Mesendoderm (in vitro differentiated cells): ENCODE measurements at regions not wholly inside any gene's neighbourhood (a gene's known extent, or its start where the extent isn't known, plus 50 kb on each side); places are given as distances from the start of the nearest gene placed in this dataset.

Experiments used
- DNase-seq: peaks from one replicate; pipeline ENCODE4 v3.0.0; 2013
- H2AK5ac ChIP-seq: 2 replicates; pipeline ENCODE4 v1.6.1; 2013; ENCODE audit warnings: low read length, inconsistent platforms
- H2BK120ac ChIP-seq: 2 replicates; pipeline ENCODE4 v1.6.1; 2013; ENCODE audit warnings: low read depth, mild to moderate bottlenecking, low read length, moderate library complexity, mixed read lengths
- H2BK15ac ChIP-seq: replicated peaks from 2 replicates; pipeline ENCODE4 v1.6.1; 2013; ENCODE audit warnings: low read depth, mild to moderate bottlenecking, moderate library complexity
- H2BK5ac ChIP-seq: 2 replicates; pipeline ENCODE4 v1.6.1; 2013; ENCODE audit warnings: low read length, inconsistent platforms
- H3K18ac ChIP-seq: 2 replicates; pipeline ENCODE4 v1.6.1; 2013; ENCODE audit warnings: mild to moderate bottlenecking, low read length, mixed read lengths
- H3K23ac ChIP-seq: one replicate; pipeline ENCODE4 v1.6.1; 2013; ENCODE audit warnings: low read length
- H3K27ac ChIP-seq: 2 replicates; pipeline ENCODE4 v1.5.1; 2013; ENCODE audit warnings: low read depth, mild to moderate bottlenecking, inconsistent platforms, low read length, moderate library complexity
- H3K27me3 ChIP-seq: 2 replicates; pipeline ENCODE4 v1.6.1; 2013; ENCODE audit warnings: low read length, control low read depth, mild to moderate bottlenecking, inconsistent platforms; ENCODE audit not compliant: insufficient read depth, poor library complexity
- H3K36me3 ChIP-seq: 2 replicates; pipeline ENCODE4 v1.6.1; 2013; ENCODE audit warnings: low read length, inconsistent platforms; ENCODE audit not compliant: control insufficient read depth, insufficient read depth
- H3K4ac ChIP-seq: one replicate; pipeline ENCODE4 v1.6.1; 2013; ENCODE audit warnings: low read depth, mild to moderate bottlenecking, low read length, moderate library complexity
- H3K4me1 ChIP-seq: 2 replicates; pipeline ENCODE4 v1.6.1; 2013; ENCODE audit warnings: low read depth, low read length, inconsistent platforms; ENCODE audit not compliant: control insufficient read depth
- H3K4me2 ChIP-seq: 2 replicates; pipeline ENCODE4 v1.6.1; 2013; ENCODE audit warnings: low read length
- H3K4me3 ChIP-seq: 2 replicates; pipeline ENCODE4 v1.5.1; 2013; ENCODE audit warnings: mild to moderate bottlenecking, low read length
- H3K56ac ChIP-seq: one replicate; pipeline ENCODE4 v1.6.1; 2013; ENCODE audit warnings: low read length
- H3K79me1 ChIP-seq: 2 replicates; pipeline ENCODE4 v1.6.1; 2013; ENCODE audit warnings: low read length, inconsistent platforms
- H3K79me2 ChIP-seq: 2 replicates; pipeline ENCODE4 v1.6.1; 2013; ENCODE audit warnings: mild to moderate bottlenecking, low read length; ENCODE audit not compliant: control insufficient read depth, insufficient read depth
- H3K9ac ChIP-seq: 2 replicates; pipeline ENCODE4 v1.6.1; 2013; ENCODE audit warnings: low read length, inconsistent platforms
- H4K5ac ChIP-seq: one replicate; pipeline ENCODE4 v1.6.1; 2013; ENCODE audit warnings: low read length
- H4K8ac ChIP-seq: one replicate; pipeline ENCODE4 v1.6.1; 2013; ENCODE audit warnings: low read depth, mild to moderate bottlenecking, control low read depth, low read length, moderate library complexity
- WGBS: extraction: QIAGEN DNeasy Blood & Tissue Kit; methylation state at CpG from one replicate; pipeline ENCODE4 v1.1.7; 2013; ENCODE audit warnings: low lambda C conversion rate, missing lambda C conversion rate; ENCODE audit not compliant: insufficient coverage; ENCODE audit errors: extremely low coverage; 5-methylcytosine and 5-hydroxymethylcytosine counted together

- Histone ChIP-seq H3K4me2 (no peak overlapping the region), H3K18ac (no peak overlapping the region), H2BK120ac (no peak overlapping the region), H3K36me3 (no peaks in the 10 kb centered on the region), H3K27me3 (no peaks in the 10 kb centered on the region), H2BK15ac (no peak overlapping the region), H2BK5ac (no peak overlapping the region), H3K79me2 (no peaks in the 10 kb centered on the region), H4K8ac (no peak overlapping the region), H3K4ac (no peak overlapping the region), H3K23ac (no peak overlapping the region), H3K9ac (no peak overlapping the region), H3K4me3 (no peak overlapping the region), H3K4me1 (no peaks in the 10 kb centered on the region), H4K5ac (no peak overlapping the region), H3K27ac (no peak overlapping the region), H3K79me1 (no peaks in the 10 kb centered on the region), H3K56ac (no peak overlapping the region), H2AK5ac (no peak overlapping the region)
- WGBS, result no CpG with 5 or more reads among the region's 2 CpGs
- DNase-seq, result no peak
Measured at GRCh38 chrX:95330292-95330691, 1354.3 kb upstream of the DIAPH2 start.

GRCh38 chrX:95332530-95332929, 1352.1 kb upstream of the DIAPH2 start:
- no CpG with 5 or more reads among the region's 8 CpGs for WGBS
- Histone ChIP-seq H2AK5ac (no peak overlapping the region), H3K4me1 (no peaks in the 10 kb centered on the region), H2BK5ac (no peak overlapping the region), H3K79me1 (no peaks in the 10 kb centered on the region), H3K4me2 (no peak overlapping the region), H3K23ac (no peak overlapping the region), H4K8ac (no peak overlapping the region), H3K18ac (no peak overlapping the region), H3K4me3 (no peak overlapping the region), H4K5ac (no peak overlapping the region), H3K4ac (no peak overlapping the region), H3K56ac (no peak overlapping the region), H3K27ac (no peak overlapping the region), H3K9ac (no peak overlapping the region), H3K79me2 (no peaks in the 10 kb centered on the region), H3K36me3 (no peaks in the 10 kb centered on the region), H3K27me3 (no peaks in the 10 kb centered on the region), H2BK120ac (no peak overlapping the region), H2BK15ac (no peak overlapping the region)
- DNase-seq, result peak; percentile 14

- Histone ChIP-seq H3K27me3 (no peaks in the 10 kb centered on the region), H3K79me2 (no peaks in the 10 kb centered on the region), H3K18ac (no peak overlapping the region), H2BK15ac (no peak overlapping the region), H4K5ac (no peak overlapping the region), H3K56ac (no peak overlapping the region), H3K23ac (no peak overlapping the region), H4K8ac (no peak overlapping the region), H3K4me3 (no peak overlapping the region), H3K27ac (no peak overlapping the region), H3K4me1 (no peaks in the 10 kb centered on the region), H3K36me3 (no peaks in the 10 kb centered on the region), H2BK5ac (no peak overlapping the region), H3K4ac (no peak overlapping the region), H2AK5ac (no peak overlapping the region), H3K4me2 (no peak overlapping the region), H3K79me1 (no peaks in the 10 kb centered on the region), H2BK120ac (no peak overlapping the region), H3K9ac (no peak overlapping the region)
- peak; percentile 14 for DNase-seq
- no CpG with 5 or more reads among the region's 3 CpGs for WGBS
Measured at GRCh38 chrX:95346856-95347255, 1337.8 kb upstream of the DIAPH2 start.

GRCh38 chrX:95350774-95351488, 1333.7 kb upstream of the DIAPH2 start:
- Histone ChIP-seq H3K9ac (no peak overlapping the region), H4K5ac (no peak overlapping the region)
- DNase-seq, result peak; percentile 22

GRCh38 chrX:95367286-95367685, 1317.4 kb upstream of the DIAPH2 start:
- H2BK120ac ChIP-seq, result no peak overlapping the region
- no peak overlapping the region for H3K18ac ChIP-seq
- no peak overlapping the region for H2AK5ac ChIP-seq
- H3K27ac ChIP-seq, result no peak overlapping the region
- no peak overlapping the region for H4K8ac ChIP-seq
- H2BK5ac ChIP-seq, result no peak overlapping the region
- no peak overlapping the region for H3K4ac ChIP-seq
- H3K27me3 ChIP-seq, result no peaks in the 10 kb centered on the region
- no peak overlapping the region for H3K4me2 ChIP-seq
- no CpG with 5 or more reads among the region's 2 CpGs for WGBS
- H3K79me1 ChIP-seq, result no peaks in the 10 kb centered on the region
- no peaks in the 10 kb centered on the region for H3K36me3 ChIP-seq
- no peak overlapping the region for H4K5ac ChIP-seq
- H3K79me2 ChIP-seq, result no peaks in the 10 kb centered on the region
- no peak overlapping the region for H3K9ac ChIP-seq
- no peak overlapping the region for H3K4me3 ChIP-seq
- H3K56ac ChIP-seq, result no peak overlapping the region
- no peak overlapping the region for H3K23ac ChIP-seq
- H2BK15ac ChIP-seq, result no peak overlapping the region
- no peak for DNase-seq
- H3K4me1 ChIP-seq, result no peaks in the 10 kb centered on the region

More at GRCh38 chrX:95350774-95351488, 1333.7 kb upstream of the DIAPH2 start:
- H3K27ac ChIP-seq, result no peak overlapping the region
- H3K79me2 ChIP-seq, result no peaks in the 10 kb centered on the region
- no peak overlapping the region for H3K4me3 ChIP-seq
- no peaks in the 10 kb centered on the region for H3K4me1 ChIP-seq
- no peak overlapping the region for H3K23ac ChIP-seq
- H3K18ac ChIP-seq, result no peak overlapping the region
- H3K56ac ChIP-seq, result no peak overlapping the region
- H4K8ac ChIP-seq, result no peak overlapping the region
- H3K79me1 ChIP-seq, result no peaks in the 10 kb centered on the region
- no peaks in the 10 kb centered on the region for H3K27me3 ChIP-seq
- H2AK5ac ChIP-seq, result no peak overlapping the region
- H2BK5ac ChIP-seq, result no peak overlapping the region
- no peak overlapping the region for H2BK15ac ChIP-seq
- H3K36me3 ChIP-seq, result no peaks in the 10 kb centered on the region
- no peak overlapping the region for H3K4me2 ChIP-seq
- H3K4ac ChIP-seq, result no peak overlapping the region
- no peak overlapping the region for H2BK120ac ChIP-seq
- no CpG with 5 or more reads among the region's 6 CpGs for WGBS

GRCh38 chrX:95382799-95383198, 1301.8 kb upstream of the DIAPH2 start:
- Histone ChIP-seq H3K4me3 (no peak overlapping the region), H2AK5ac (no peak overlapping the region), H3K4ac (no peak overlapping the region), H3K27ac (no peak overlapping the region), H2BK120ac (no peak overlapping the region), H3K56ac (no peak overlapping the region), H2BK5ac (no peak overlapping the region), H3K27me3 (no peaks in the 10 kb centered on the region), H3K4me2 (no peak overlapping the region), H3K9ac (no peak overlapping the region), H3K79me1 (no peaks in the 10 kb centered on the region), H3K36me3 (no peaks in the 10 kb centered on the region), H3K79me2 (no peaks in the 10 kb centered on the region), H3K18ac (no peak overlapping the region), H3K4me1 (no peaks in the 10 kb centered on the region), H2BK15ac (no peak overlapping the region), H4K5ac (no peak overlapping the region), H4K8ac (no peak overlapping the region), H3K23ac (no peak overlapping the region)
- no peak for DNase-seq
